VCaP (cell line): ENCODE measurements at regions not wholly inside any gene's neighbourhood (a gene's known extent, or its start where the extent isn't known, plus 50 kb on each side); places are given as distances from the start of the nearest gene placed in this dataset.

ENCODE experiments used
- H3K27ac ChIP-seq: fragments of 450-650 bp; 2 replicates; pipeline ENCODE4 v1.5.1; 2017
- TF ChIP-seq, protein P1 (sequence below): fragments of 450-650 bp; conservative IDR thresholded peaks from 2 replicates; pipeline ENCODE4 v1.5.1; 2017; ENCODE audit warnings: mild to moderate bottlenecking, moderate library complexity

DNA sequence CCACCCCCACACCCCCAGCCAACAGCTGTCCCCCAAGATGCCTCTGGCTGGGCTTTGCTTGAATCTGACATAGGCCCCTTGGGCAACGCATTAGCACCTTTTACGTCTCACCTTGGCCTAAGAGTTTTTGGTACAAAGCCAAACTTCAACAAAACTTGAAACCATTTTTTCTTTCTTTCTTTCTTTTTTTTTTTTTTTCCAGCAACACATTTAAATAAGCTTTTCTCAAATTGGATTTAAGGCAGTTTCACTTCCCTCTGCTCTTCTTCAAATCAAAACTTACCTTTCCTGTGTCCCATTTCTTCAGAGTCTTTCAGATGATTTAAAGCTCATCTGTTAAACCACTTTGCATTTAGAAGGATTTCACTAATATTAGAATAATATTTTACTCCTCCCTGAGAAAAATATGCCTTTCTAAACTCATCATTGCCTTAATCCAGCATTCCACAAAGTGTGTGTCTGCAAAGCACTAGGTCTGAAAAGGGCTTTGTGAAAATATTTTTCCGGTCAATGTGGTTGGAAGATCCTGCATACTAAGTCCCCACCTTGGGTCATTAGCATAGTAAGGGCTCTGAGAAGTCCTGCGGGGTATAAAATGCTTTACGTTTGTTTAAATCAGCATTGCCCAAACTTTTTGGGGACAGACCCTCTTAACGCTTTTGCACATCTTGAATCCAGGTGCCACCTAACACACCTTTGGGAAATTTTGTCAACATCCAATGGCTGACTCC lies 217.0 kb downstream of the TLE3 start:
- TF ChIP-seq, protein P1, sequence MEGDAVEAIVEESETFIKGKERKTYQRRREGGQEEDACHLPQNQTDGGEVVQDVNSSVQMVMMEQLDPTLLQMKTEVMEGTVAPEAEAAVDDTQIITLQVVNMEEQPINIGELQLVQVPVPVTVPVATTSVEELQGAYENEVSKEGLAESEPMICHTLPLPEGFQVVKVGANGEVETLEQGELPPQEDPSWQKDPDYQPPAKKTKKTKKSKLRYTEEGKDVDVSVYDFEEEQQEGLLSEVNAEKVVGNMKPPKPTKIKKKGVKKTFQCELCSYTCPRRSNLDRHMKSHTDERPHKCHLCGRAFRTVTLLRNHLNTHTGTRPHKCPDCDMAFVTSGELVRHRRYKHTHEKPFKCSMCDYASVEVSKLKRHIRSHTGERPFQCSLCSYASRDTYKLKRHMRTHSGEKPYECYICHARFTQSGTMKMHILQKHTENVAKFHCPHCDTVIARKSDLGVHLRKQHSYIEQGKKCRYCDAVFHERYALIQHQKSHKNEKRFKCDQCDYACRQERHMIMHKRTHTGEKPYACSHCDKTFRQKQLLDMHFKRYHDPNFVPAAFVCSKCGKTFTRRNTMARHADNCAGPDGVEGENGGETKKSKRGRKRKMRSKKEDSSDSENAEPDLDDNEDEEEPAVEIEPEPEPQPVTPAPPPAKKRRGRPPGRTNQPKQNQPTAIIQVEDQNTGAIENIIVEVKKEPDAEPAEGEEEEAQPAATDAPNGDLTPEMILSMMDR = no peak
- H3K27ac ChIP-seq = no peak overlapping the region

DNA sequence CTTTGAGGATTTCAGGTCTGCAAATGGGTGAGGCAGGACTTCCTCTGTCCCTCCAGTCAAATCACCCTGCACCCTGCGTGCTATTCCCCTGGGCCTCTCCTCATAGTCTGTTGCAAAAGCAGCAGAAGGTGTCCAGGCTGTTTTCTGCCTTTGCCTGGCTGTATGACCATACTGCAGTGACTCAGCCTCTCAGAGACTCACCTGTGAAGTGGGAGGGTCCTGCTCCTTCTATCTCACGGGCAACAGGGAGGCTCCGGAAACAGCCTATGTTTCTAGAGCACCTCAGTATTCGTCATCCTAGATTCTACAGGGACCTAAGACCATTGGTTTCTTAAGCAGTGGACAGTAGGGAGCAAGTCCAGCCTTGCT lies 216.4 kb downstream of the TLE3 start:
- H3K27ac ChIP-seq = no peak overlapping the region
- TF ChIP-seq, protein P1 = no peak

DNA sequence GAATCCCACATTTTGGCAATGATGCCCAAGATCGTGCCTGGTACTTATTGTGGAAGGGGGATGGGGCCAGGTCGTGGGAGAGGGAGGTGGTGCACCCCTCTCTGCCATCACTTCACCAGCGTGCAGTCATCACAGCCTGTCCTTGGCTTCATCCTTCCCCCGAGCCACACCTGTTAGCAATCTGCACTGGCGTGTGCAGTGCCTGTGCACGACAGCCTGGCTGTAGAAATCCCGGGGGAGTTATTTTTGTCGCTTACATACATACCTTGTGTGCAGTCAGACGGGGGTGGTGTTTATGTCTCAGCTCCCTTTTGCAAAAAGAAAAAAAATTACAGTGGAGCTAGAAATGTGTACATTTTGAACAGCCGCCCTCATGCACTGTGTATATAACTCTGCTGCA lies 216.0 kb downstream of the TLE3 start:
- no peak overlapping the region for H3K27ac ChIP-seq
- TF ChIP-seq, protein P1 = no peak

DNA sequence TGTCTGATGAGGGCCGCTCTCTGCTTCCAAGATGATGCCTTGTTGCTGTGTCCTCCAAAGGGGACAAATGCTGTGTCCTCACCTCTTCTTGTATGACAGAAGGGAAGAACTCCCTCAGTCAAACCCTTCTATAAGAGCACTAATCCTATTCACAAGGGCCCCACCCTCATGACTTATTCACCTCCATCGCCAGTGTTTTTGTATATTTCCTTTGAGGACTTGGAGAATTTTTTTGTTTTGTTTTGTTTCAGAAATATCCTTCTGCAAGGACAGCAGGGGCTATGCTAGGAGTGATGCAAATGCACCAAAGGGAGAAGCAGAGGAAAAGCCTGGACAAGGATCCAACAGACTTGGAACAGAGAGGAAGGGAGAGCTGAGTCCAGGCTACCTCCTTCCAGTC lies 214.4 kb downstream of the TLE3 start:
- no peak overlapping the region for H3K27ac ChIP-seq
- TF ChIP-seq, protein P1 = no peak

DNA sequence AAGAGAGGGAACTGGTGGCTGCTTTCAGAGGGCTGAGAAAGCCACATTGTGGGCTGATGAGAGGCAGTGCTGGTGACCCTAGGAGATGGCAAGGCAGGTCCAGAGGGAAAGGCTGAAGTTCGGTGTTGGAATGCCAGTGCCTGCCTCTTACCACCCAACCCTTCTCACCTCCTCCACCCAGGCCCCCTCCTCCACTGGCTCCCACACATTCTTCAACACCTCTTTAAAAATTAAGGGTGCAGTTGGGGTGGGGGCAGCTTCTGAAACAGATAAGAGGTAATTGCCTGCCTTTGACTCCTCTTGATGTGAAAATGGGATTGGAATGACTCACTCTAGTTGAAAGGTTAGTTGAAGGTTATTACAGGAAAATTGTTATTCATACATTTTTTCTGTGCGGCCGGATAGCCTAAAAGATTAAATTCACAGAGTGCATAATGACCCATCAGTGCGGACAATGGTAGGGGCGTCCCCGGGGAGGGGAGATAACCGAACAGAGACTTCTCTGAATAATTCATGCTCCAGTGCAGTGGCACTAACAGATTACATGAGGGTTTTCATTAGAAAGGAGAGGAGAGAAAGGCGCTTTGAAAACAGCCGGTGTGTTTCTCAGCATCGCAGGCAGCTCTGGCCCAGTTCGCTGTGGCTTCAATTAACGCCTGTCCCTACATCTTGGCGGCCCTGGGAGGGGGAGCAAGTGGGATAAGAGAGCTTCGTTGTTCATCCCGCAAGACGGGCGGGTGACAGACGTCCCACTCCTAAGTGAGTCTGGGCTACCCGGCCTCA lies 212.4 kb downstream of the TLE3 start:
- no peak overlapping the region for H3K27ac ChIP-seq
- TF ChIP-seq, protein P1 = no peak

DNA sequence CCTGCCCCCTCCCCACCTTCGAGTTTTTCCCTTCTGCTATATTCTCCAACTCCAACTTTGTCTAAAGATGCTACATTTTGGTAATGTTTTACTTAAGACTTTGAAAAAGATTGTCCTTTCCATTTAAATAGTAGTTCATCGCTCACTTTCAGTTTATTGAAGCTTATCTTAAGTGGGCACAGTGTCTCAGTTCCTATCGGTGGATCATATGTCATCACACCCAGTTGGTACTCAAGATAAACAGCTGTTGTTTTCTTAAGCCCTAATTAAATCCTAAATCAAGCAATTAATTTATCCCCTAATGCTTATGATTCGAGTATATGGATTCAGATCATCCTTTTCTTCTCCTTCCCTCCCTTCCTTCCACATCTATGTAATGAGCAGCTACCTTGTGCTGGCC lies 210.7 kb downstream of the TLE3 start:
- no peak overlapping the region for H3K27ac ChIP-seq
- TF ChIP-seq, protein P1 = no peak

DNA sequence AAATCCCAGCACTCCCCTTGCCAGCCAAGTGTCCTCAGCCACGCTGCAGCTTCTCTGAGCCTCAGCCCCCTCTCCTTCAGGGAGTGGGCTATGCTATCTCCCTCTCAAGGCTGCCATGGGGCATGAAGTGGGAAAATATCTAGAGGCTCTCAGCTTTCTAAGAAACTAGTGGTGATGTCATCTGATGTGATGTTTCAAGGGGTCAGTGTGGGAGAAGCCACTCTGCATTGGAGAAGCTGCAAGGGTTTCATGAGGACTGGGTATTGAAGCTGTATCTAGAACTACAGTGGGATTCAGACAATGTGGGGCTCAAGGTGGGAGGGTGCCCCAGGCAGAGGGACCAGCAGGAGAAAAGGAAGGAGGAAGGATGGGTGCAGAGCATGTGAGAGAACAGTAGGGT lies 210.2 kb downstream of the TLE3 start:
- TF ChIP-seq, protein P1 = no peak
- H3K27ac ChIP-seq = no peak overlapping the region
